ENCODE measurements at regions not wholly inside any gene's neighbourhood (a gene's known extent, or its start where the extent isn't known, plus 50 kb on each side); places are given as distances from the start of the nearest gene placed in this dataset.

DNA sequence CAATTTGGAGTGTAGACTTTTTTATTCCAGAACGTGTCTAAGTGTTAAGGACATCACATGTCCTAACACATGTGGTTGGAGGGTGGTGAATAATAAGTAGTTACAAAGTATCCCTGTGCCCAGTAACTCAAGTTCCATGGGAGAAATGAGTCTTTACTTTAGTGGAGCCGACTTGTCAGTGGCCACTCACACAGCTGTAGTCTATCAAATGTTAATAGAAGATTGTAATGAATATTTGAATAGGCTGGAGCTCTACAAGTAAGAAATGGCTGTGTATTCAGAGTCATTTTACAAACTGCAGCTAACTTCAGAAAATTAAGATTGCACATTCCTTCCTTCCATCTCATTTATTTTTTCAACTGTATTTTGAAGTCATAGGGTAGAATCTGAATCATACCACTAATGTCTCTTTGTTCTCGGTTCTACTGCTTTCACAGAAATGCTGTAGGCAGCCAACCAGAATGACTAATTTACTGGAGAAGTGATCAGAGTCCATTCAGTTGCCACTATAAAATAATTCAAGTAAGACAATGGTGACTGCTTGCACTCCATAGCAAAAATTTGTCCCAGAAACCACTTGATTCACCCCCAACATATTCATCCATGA, 394.8 kb downstream of the NR2F1-AS1 start:
- intact Hi-C loops (cut with micrococcal nuclease; ENCODE audit: unreplicated experiment) (no loop called here), in situ Hi-C loops (cut with MboI) (no loop called here)
- Histone ChIP-seq H4K20me1 (ENCODE audit: control insufficient read depth, insufficient read depth) (no peaks in the 10 kb centered on the region), H3K79me2 (ENCODE audit: control insufficient read depth, insufficient read depth, low read length) (no peaks in the 10 kb centered on the region), H3K27ac (ENCODE audit: control insufficient read depth, insufficient read depth) (no peak overlapping the region), H3K27me3 (replicated peaks in 1 of 2; ENCODE audit: control insufficient read depth in 2 of 2, insufficient read depth in 2 of 2, low read length in 1 of 2) (no peaks in the 10 kb centered on the region), H3K4me1 (ENCODE audit: control insufficient read depth, insufficient read depth, low read length) (no peaks in the 10 kb centered on the region), H3K9ac (ENCODE audit: control insufficient read depth, insufficient read depth, low read length) (no peak overlapping the region), H3K4me3 (no peak overlapping the region), H3K9me3 (replicated peaks; ENCODE audit: control insufficient read depth, insufficient read depth, low read length) (no peaks in the 10 kb centered on the region), H2AFZ (ENCODE audit: control insufficient read depth, low read depth, low read length) (no peak overlapping the region), H3K36me3 (ENCODE audit: control insufficient read depth in 2 of 2, insufficient read depth in 2 of 2, low read length in 1 of 2) (no peaks in the 10 kb centered on the region), H3K4me2 (ENCODE audit: control insufficient read depth, insufficient read depth) (no peak overlapping the region)
- 2% methylated on average over 3 of the region's 3 CpGs for WGBS (ENCODE audit: insufficient coverage, insufficient replicate concordance, low lambda C conversion rate, missing lambda C conversion rate)
- ChIA-PET CTCF (no interaction called here), SMC1A (ENCODE audit: uncharacterized antibody, unreplicated experiment) (interaction anchor here (2.0 kb wide), 1 partner anchor 15 kb away, joined by 4 read pairs; no protein-coding TSS in a partner anchor), POLR2A (no interaction called here), RAD21 (ENCODE audit: unreplicated experiment) (no interaction called here)
- DNase-seq (ENCODE audit: low read depth, low spot score), result no peak
- FAIRE-seq, result no peak
- no peak for TF ChIP-seq SP1 (IDR thresholded peaks at IDR 0.05; ENCODE audit: low read depth, low read length)
- no peak for TF ChIP-seq ZNF207 (IDR thresholded peaks at IDR 0.05; ENCODE audit: borderline replicate concordance)
- TF ChIP-seq ZNF24 (IDR thresholded peaks at IDR 0.05), result no peak
- TF ChIP-seq YBX1 (IDR thresholded peaks at IDR 0.05), result no peak
- TF ChIP-seq, protein P1, sequence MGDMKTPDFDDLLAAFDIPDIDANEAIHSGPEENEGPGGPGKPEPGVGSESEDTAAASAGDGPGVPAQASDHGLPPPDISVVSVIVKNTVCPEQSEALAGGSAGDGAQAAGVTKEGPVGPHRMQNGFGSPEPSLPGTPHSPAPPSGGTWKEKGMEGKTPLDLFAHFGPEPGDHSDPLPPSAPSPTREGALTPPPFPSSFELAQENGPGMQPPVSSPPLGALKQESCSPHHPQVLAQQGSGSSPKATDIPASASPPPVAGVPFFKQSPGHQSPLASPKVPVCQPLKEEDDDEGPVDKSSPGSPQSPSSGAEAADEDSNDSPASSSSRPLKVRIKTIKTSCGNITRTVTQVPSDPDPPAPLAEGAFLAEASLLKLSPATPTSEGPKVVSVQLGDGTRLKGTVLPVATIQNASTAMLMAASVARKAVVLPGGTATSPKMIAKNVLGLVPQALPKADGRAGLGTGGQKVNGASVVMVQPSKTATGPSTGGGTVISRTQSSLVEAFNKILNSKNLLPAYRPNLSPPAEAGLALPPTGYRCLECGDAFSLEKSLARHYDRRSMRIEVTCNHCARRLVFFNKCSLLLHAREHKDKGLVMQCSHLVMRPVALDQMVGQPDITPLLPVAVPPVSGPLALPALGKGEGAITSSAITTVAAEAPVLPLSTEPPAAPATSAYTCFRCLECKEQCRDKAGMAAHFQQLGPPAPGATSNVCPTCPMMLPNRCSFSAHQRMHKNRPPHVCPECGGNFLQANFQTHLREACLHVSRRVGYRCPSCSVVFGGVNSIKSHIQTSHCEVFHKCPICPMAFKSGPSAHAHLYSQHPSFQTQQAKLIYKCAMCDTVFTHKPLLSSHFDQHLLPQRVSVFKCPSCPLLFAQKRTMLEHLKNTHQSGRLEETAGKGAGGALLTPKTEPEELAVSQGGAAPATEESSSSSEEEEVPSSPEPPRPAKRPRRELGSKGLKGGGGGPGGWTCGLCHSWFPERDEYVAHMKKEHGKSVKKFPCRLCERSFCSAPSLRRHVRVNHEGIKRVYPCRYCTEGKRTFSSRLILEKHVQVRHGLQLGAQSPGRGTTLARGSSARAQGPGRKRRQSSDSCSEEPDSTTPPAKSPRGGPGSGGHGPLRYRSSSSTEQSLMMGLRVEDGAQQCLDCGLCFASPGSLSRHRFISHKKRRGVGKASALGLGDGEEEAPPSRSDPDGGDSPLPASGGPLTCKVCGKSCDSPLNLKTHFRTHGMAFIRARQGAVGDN (IDR thresholded peaks at IDR 0.05), result no peak
- no peak for TF ChIP-seq POLR2AphosphoS5 (IDR thresholded peaks at IDR 0.05; ENCODE audit: low read length)
- TF ChIP-seq, protein P2, sequence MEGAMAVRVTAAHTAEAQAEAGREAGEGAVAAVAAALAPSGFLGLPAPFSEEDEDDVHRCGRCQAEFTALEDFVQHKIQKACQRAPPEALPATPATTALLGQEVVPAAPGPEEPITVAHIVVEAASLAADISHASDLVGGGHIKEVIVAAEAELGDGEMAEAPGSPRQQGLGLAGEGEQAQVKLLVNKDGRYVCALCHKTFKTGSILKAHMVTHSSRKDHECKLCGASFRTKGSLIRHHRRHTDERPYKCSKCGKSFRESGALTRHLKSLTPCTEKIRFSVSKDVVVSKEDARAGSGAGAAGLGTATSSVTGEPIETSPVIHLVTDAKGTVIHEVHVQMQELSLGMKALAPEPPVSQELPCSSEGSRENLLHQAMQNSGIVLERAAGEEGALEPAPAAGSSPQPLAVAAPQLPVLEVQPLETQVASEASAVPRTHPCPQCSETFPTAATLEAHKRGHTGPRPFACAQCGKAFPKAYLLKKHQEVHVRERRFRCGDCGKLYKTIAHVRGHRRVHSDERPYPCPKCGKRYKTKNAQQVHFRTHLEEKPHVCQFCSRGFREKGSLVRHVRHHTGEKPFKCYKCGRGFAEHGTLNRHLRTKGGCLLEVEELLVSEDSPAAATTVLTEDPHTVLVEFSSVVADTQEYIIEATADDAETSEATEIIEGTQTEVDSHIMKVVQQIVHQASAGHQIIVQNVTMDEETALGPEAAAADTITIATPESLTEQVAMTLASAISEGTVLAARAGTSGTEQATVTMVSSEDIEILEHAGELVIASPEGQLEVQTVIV (IDR thresholded peaks at IDR 0.05; ENCODE audit: borderline replicate concordance, partially characterized antibody), result no peak
- TF ChIP-seq POU2F2 (IDR thresholded peaks at IDR 0.05; ENCODE audit: borderline replicate concordance, low read depth, low read length), result no peak
- TF ChIP-seq, protein P3, sequence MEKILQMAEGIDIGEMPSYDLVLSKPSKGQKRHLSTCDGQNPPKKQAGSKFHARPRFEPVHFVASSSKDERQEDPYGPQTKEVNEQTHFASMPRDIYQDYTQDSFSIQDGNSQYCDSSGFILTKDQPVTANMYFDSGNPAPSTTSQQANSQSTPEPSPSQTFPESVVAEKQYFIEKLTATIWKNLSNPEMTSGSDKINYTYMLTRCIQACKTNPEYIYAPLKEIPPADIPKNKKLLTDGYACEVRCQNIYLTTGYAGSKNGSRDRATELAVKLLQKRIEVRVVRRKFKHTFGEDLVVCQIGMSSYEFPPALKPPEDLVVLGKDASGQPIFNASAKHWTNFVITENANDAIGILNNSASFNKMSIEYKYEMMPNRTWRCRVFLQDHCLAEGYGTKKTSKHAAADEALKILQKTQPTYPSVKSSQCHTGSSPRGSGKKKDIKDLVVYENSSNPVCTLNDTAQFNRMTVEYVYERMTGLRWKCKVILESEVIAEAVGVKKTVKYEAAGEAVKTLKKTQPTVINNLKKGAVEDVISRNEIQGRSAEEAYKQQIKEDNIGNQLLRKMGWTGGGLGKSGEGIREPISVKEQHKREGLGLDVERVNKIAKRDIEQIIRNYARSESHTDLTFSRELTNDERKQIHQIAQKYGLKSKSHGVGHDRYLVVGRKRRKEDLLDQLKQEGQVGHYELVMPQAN (conservative IDR thresholded peaks at IDR 0.05), result no peak
- TF ChIP-seq TCF3 (IDR thresholded peaks at IDR 0.05; ENCODE audit: borderline replicate concordance, insufficient read depth, low read depth, low read length), result no peak
- BruUV-seq (replicated peaks), result no TSS peak
- ATAC-seq, result no peak

All from GM12878 (cell line).